ENCODE measurements at regions not wholly inside any gene's neighbourhood (a gene's known extent, or its start where the extent isn't known, plus 50 kb on each side); places are given as distances from the start of the nearest gene placed in this dataset.
A peak's percentile ranks its signal among the peaks of the same experiment; 100 is the strongest.

DNA sequence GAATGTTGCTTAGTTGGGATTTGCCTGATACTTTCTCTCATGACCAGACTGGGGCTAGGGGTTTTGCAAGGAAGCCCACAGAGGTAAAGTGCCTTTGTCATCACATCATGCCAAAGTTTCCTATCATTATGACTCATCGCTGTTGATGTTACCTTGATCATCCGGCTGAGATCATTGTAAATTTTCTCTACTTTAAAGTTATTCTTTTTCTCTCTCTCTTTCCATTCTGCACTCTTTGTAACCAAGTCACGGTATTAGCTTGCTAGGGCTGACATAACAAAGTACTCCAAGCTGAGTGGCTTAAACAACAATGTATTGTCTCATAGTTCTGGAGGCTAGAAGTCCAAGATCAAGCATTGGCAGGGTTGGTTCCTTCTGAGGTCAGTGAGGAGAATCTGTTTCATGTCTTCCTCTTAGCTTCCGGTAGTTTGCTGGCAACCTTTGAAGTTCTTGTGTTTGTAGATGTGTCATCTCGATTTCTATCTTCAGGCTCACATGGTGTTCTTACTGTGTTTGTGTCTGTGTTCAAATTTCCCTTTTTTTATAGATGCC, 113.0 kb downstream of the DTHD1 start:
- DNase-seq: no peak

DNA sequence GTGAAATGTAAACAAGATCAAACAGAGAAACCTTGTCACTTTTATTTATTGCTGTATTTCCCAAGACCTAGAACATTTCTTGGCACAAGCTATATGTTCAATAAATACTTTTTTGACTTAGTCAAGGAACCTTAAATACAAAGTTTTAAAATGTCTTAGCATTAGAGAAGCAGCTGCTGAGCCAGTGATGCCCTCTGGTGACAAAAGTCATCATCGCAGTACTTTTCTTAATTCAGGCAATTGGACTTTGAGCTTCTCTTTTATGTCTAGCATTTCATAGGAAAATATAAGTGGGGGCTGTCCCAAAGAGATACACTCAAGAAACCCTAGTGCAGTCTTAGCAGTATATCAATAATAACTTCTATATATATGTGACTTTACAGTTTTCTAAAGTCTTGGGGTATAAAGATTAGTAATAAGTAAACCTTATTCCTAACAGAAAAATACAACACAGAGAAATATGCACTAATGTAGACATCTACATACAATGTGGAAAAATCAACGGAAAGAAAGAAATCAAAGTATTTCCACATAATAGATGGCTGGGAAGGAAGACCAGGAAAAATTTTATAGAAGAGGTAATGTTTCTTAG, 118.4 kb downstream of the DTHD1 start:
- peak; percentile 6 for DNase-seq

DNA sequence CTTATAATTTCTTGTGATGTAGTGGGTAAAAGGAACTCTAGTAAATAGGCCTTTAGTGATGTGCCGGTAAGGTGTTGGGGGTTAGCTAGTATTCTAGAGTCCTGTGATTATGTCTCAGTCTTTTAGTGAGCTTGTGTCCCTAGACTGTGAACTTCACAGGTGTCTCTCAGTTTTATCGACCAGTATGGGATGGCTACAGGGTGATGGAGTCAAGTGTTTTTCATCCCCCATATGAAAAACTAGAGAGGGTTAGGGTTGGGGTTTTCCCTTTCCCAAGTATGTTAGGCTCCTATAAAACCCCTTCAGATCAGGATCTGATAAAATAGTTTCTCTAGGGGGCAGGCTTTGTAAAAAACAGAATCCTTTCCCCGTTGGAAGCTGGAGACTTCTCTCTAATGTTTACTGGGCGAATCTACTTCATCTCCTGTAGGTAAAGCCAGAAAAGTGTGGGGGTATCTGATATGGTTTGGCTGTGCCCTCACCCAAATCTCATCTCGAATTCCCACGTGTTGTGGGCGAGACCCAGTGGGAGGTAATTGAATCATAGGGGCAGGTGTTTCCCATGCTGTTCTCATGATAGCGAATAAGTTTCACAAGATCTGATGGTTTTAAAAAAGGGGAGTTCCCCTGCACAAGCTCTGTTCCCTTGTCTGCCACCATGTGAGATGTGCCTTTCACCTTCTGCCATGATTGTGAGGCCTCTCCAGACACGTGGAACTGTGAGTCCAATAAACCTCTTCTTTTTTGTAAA, 120.8 kb downstream of the DTHD1 start:
- DNase-seq: no peak

DNA sequence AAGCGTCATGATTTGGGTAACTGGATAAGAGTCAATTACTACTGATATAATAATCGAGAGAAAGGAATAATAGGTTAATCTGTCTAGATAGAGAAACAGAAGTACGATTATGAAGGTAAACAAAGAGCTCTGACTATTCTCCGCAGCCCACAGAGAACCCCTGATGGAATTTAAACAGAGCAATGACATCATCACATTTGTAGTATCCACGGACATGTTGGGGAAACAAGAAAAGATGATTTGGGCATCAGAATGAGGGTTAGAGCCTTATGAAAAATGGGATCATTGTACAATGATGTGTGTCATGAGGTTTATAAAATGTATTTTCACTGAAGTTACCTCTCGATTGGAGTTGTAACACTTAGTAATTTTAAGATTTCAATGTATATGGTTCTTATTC, 129.9 kb downstream of the DTHD1 start:
- no peak for DNase-seq

DNA sequence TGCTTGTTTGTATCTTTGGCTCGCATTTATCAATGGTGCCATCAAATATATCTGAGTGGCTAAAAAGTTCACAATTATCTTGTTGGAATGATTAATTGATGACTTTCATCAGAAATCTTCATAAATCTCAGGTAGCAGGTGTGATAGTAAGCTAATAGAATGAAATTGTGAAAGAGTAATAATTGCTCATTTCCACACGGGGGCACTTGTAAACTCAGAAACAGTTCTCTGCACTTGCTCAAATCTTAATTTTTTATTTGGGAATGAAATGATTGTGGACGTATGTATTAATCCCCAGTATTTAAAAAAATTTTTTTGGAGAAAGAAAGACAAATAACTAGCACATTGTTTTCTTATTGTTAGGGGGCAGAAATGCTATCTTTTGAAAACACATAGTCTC, 132.8 kb downstream of the DTHD1 start:
- DNase-seq: no peak

DNA sequence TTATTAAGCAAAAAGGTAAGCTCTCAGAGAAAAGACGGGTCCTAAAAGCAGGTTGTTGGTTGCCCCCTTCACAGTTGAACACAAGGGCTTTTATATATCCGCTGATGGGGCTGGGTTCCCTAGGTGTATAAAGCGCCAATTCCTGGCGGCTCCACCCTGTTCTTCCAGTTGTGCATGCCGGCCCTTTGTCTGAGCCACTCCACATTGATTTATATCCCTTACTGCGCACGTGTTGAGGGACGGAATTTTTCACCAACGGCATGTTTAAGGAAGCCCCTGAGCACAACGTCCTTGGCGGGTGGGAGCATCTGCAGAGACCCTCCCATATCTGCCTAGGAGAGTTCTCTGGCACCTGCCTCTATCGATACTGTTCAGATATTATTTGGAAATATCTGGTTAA, 135.7 kb downstream of the DTHD1 start:
- no peak for DNase-seq

DNA sequence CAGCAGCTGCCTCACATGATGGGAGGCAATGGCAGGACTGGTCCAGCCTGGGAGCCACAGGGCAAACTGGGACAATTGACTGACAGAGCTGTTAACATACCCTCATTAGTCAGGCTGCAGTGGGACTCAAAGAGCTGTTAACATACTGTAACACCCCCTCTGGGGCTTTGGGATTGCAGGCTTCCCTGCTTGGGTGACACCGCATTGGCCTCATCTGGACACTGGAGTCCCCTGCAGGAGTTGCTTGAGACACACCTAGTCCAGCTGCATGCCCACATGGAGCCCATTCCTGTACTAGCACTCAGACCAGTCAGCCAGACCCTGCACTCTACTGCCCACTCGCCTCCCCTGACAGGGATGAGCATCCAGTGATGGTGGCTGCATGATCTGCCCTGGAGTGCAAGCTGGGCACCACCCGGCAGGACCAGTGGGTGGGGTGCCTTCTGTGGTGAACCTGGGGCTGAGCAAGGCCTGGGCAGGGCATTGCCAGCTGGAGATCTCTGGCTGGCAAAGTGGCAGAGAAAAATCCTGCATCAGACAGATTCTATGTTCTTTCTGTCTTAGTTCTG, 138.8 kb downstream of the DTHD1 start:
- no peak for DNase-seq

DNA sequence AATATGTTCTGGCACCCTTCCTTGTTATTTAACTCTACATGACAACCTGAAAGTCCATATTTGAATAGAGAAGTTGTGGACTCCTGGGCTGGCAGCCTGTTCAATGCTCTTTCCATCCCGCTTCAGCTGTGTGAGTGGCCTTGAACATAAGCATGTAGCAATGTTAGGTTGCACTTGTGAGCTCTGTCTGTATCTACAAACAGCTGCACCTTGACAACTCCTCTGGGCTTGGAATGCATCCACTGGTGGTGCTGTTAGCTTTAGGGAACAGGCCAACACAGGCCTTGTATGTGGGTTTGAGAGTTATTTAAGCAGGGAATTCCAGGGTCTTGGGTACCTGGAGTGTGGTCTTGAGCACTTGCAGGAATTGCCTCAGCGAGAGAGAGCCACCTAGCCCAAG, 141.2 kb downstream of the DTHD1 start:
- DNase-seq: no peak

DNA sequence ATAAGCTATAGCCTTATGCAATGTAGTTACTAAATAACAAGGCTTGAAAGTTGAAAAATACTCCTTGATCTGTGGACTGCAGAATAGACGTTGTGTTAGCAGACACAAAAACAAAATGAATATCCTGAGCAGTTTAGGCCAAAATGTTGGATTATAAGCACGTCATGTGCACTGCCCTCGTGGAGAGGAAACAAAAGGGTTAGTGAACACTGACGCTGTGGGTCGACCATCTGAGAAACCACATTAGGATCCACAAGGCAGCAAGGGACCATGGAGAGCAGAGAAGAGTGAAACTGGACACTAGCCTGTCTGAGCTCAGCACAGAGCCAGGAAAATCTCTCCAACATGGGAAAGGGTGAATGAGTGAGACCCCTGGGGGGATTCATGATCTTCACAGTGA, 145.3 kb downstream of the DTHD1 start:
- DNase-seq: no peak

DNA sequence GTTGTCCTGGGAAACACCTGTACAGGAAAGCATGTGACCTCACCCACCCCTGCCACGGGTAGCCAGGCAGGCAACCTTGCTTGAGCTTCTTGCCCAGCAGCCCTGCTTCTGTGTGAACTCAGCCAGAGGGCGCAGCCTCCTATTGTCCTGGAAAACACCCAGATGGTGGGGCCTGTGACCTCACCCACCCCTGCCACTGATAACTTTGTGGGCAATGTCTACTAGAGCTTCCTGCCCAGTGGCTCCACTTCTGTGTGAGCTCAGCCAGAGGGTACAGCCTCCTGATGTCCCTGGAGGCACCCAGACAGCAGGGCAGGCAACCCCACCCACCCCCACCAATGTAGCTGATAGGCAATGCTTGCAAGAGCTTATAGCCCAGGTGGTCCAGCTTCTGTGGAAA, 146.3 kb downstream of the DTHD1 start:
- DNase-seq: no peak

DNA sequence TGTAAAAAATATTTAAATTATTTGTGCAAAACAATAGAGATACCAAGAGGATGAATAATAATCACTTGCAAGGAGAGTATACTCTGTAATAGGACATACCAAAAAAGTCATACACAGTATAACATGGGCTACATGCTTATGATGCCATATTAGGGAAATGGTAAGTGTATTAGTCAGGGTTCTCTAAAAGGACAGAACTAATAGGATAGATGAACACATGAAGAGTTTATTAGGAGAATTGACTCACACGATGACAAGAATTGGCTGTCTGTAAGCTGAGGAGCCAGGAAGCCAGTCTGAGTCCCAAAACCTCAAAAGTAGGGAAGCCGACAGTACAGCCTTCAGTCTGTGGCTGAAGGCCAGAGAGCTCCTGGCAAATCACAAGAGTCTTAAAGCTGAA, 151.2 kb downstream of the DTHD1 start:
- no peak for DNase-seq

DNA sequence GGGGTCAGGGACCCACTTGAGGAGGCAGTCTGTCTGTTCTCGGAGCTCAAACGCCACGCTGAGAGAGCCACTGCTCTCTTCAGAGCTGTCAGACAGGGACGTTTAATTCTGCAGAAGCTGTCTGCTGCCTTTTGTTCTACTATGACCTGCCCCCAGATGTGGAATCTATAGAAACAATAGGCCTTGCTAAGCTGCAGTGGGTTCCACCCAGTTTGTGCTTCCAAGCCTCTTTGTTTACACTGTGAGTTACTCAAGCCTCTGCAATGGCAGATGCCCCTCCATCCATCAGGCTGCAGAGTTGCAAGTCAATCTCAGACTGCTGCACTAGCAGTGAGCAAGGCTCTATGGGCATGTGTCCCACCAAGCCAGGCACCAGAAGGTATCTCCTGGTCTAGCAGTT, 158.1 kb downstream of the DTHD1 start:
- DNase-seq: no peak

DNA sequence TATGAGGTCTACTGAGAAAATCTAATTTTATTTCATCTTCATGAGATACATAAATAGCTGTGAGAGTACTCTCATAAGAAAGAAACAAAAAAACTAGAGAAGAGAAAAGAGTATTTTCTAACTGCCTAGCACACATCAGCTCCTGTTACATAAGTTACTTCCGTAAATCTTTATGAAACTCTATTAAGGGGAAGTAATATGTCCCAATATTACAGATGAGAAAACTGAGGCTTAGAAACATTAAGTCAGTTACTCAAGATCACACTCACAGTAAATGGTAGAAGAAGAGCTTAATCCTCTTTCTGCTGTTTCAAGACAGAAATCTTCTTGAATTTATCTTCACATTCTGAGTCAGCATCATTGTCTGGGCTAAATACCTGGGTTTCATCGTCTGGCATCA, 164.1 kb downstream of the DTHD1 start:
- no peak for DNase-seq

DNA sequence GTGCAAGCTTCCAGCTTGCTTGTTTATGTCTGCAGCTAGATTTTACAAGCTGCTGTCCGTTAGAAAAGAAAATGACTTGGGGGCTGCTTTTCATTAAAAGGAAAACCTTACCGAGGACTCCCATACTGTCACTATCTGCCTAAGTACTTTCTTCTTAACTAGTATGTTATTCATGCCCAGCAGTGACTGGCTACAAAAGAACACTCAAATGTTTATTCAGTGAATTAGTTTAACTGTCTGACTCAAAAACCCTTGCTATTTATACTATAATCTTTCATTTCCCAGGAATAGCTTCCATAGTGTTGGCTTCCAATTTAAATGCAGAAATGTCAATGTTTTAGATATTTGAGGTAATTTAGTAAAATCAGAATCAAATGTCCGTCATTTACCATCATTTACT, 164.9 kb downstream of the DTHD1 start:
- DNase-seq: no peak

DNA sequence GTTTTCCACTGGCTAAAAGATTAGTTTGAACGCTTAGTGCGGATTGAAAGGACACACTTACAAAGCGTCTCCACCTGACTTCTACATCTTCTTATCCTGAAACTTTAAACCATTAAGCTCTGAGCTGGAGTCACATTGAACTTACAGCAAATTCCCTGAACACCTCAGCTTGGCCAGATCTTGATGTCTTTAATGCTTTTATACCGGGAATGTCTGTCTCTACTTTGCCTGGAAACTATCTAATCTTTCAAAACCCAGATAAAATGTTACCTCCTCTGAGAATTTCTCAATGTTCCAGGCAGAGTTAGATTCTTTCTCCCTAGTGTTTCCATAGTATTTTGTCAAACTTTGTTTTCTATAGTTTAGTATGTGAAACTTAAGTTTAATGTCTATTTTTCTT, 179.9 kb downstream of the DTHD1 start:
- no peak for DNase-seq

DNA sequence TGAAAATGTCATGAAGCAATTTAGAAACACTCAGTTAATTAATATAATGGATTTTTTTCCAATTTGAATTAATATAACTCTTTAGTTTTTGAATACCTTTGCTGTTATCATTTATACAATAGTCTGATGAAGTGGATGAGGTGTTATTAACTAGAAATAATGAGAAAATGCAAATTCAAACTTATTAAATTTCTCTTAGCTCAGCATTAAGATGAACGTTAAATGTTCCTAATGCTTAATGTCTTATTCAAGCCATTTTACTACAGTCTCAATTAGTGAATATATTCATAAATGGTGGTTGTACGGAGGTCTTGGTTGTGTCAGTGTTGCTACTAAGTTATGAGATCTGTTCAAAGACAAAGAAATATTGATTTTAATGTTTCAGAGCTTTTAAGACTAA, 186.3 kb downstream of the DTHD1 start:
- no peak for DNase-seq

DNA sequence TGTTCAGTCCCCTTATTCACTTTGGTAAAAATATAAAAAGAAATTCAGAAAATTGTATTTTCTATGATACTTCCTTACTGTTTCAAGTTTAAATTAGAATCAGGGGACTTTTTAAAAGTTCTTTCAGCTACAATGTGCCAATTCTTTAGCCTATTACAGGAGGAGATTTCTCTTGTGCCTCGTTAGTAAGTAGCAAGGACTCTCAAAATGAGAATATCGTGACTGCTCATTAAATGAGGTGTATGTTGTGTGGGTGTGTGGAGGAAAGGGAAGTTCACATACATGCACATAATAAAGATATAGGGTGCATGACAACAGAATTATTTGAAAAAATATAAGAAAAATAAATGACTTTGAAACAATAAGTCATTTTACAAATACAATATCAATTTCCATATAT, 190.5 kb downstream of the DTHD1 start:
- DNase-seq: no peak

DNA sequence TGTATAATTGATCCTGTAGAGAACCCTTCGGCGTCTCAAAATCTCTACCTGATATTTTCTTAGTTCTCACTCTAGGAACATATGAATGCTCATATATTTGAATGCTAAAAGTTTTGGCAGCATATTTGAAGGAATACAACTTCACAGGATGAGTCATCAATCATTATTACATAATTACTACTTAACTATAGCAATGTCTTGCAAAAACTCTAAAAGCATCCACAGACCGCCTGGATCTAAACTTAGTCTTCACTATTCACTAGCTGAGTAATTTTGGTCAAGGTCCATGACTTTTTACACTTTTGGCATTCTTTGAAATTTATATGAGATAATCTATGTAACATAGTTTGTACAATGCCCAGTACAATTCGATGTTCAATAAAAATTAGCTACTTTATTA, 194.7 kb downstream of the DTHD1 start:
- DNase-seq: no peak

DNA sequence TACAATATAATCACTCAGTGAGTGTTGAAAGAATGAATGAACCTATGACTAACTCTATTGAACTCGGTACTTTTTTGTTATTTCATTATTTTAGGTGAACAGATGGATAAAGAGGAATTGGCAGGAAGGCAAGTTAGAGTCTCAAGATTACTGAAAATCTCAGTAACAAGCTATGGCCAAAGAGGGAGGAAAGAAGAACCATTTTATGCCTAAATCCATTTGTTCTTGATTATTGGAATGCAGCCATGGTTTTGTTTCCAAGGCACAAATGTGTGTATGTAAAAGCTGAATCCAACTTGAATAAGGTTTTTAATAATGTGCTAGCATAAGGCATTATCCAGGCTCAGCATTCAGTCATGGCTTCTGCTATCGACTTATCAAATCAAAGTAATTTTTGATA, 196.4 kb downstream of the DTHD1 start:
- DNase-seq: no peak

DNA sequence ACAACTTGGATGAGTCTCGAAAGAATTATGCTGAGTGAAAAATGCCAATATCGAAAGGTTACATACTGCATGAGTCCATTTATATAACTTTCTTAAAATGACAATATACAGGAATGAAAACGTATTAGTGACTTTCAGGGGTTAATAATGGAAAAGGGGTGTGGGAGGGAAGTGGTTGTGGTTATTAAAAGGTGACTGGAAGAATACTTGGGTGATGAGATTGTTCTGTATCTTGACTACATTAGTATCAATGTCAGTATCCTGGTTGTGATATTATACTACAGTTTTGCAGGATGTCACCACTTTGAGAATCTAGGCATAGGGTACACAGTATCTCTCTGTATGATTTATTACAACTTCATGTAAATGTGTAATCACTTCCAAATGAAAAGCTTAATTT, 204.5 kb downstream of the DTHD1 start:
- no peak for DNase-seq

DNA sequence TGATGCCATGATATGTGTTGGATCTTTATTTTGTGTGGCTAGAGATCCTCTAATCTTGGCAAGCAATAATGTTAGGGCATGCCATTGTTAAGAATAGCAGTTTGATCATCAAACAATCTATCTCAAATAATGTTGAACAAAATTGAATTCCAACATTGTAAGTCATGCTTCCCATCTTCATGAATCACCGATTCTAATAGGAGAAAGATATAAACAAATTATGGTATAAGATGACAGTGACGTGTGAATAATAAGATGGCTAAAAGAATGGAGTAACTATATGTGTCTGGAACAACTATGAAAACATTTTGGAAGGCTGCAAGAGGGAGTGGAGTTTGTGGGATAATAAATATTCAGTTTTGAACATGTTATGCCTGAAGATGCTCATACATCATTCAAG, 208.4 kb downstream of the DTHD1 start:
- no peak for DNase-seq

DNA sequence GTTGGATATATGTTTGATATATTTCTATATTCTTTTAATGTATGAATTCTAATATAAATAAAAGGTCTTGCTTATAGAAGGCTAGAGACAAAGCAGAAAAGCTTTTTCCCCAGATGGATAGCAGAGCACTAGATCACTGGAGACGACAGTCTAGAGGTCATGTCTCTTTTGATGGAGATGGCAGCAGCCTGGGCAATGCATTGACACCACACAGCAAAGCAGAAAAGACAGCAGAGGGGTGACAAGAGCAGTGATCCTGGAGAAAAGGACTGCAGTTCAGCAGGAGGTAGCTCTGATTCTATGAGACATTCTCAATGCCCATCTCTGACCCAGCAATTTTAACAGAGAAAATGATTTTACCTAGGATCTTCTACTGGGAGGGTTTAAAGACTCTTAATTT, 210.6 kb downstream of the DTHD1 start:
- DNase-seq: no peak

DNA sequence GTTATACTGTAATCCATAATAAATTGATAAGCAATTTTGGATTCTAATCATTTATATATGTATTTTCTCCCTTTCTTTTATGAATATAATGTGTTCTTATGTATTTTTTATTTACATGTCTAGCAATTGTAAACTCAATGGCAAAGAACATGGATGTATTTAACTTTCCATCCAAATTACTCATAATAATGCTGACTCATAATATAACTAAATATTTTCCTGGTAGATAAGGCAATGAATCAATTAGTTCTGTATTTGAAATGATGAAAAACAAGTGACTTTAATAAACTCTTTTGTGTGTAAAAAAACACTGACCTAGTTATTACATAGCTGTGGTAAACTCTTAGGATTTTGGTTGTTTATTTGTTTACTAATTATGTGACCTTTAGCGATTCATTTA, 211.2 kb downstream of the DTHD1 start:
- no peak for DNase-seq

DNA sequence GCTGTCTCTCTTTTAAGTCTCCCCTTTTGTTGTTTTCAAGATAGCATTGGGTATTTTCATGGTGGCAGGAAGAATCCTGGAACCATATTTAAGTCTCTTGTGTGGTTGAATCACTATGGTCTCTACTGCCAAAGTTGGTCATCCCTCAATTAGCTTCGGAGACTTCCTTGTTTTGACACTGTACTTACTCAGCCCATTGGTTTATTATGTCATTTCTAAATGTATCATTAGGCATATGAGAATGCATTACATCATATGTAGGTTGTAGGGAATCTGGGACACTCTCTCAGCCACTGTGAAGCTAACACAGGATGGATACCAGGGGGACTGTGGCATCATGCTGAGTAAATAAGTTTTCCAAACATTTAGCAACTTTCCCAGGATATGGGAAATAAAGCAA, 211.8 kb downstream of the DTHD1 start:
- DNase-seq: no peak

DNA sequence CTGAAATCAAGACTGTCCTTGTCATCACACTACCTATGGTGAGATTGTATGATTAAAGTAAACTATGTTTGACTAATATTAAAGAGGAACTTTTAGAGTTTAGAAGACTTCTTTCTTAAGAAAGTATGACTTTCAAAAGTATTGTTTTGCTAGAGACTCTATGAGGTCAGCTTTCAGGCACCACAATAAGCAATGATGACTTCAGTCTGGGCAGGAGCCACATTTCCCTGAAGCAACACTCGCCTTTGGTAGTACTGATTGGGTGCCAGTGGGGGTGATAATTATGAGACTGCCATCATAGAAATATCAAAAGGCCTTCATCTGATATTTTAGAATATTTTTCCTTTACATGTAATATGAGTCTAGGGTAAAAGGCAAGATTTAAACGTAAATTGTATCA, 212.6 kb downstream of the DTHD1 start:
- DNase-seq: no peak
